GM12878 (cell line): ENCODE measurements at regions not wholly inside any gene's neighbourhood (a gene's known extent, or its start where the extent isn't known, plus 50 kb on each side); places are given as distances from the start of the nearest gene placed in this dataset.

Source experiments
- ATAC-seq: fragments of 200-7000 bp; cut with Tn5 transposase; 3 replicates; pipeline ENCODE4 v1.9.1; 2020; ENCODE audit warnings: mild to moderate bottlenecking, moderate library complexity
- BruUV-seq: library from RNA; stranded (reverse); fragments of 400-500 nt; replicated peaks from 2 replicates; lab custom pipeline; 2021; lab: Mats Ljungman, UMichigan
- CTCF ChIA-PET: fragments of 300-600 bp; sonication (Branson Sonifier 250); formaldehyde crosslinking; extraction: SDS; loops from one replicate; lab custom pipeline; 2021; ENCODE audit warnings: inconsistent platforms; lab: Yijun Ruan, JAX
- POLR2A ChIA-PET: fragments of 350-600 bp; formaldehyde crosslinking; extraction: SDS; loops from one replicate; lab custom pipeline; 2021; ENCODE audit warnings: inconsistent platforms; lab: Charles Lee
- RAD21 ChIA-PET: fragments of 300-600 bp; sonication (Branson Sonifier 250); formaldehyde crosslinking; loops from one replicate; lab custom pipeline; 2023; ENCODE audit warnings: antibody characterized with exemption; ENCODE audit not compliant: unreplicated experiment; lab: Charles Lee
- SMC1A ChIA-PET: fragments of 300-600 bp; sonication (Branson Sonifier 250); formaldehyde crosslinking; loops from one replicate; lab custom pipeline; 2023; ENCODE audit not compliant: unreplicated experiment, uncharacterized antibody; lab: Charles Lee
- DNase-seq: peaks from one replicate; pipeline ENCODE4 v3.0.0-alpha.2; 2011; ENCODE audit warnings: low read depth, low spot score
- FAIRE-seq: peaks from 3 replicates; lab custom pipeline; 2011; peaks lifted over from hg19 to GRCh38; lab: Jason Lieb, UNC
- H2AFZ ChIP-seq: 2 replicates; pipeline ENCODE4 v1.6.0; 2011; ENCODE audit warnings: low read depth, low read length, control low read depth; ENCODE audit not compliant: control insufficient read depth
- H3K27ac ChIP-seq: 2 replicates; pipeline ENCODE4 v1.5.1; 2011; ENCODE audit warnings: control low read depth; ENCODE audit not compliant: control insufficient read depth, insufficient read depth
- H3K27me3 ChIP-seq, 2 experiments: replicated peaks in 1 of 2; 2 replicates each; pipeline versions ENCODE4 v1.6.0 to v1.6.1; 2011; ENCODE audit warnings: low read length in 1 of 2; ENCODE audit not compliant: control insufficient read depth in 2 of 2, insufficient read depth in 2 of 2
- H3K36me3 ChIP-seq, 2 experiments: 2 replicates each; pipeline ENCODE4 v1.5.1; 2011; ENCODE audit warnings: low read length in 1 of 2; ENCODE audit not compliant: control insufficient read depth in 2 of 2, insufficient read depth in 2 of 2
- H3K4me1 ChIP-seq: 2 replicates; pipeline ENCODE4 v1.6.1; 2011; ENCODE audit warnings: mild to moderate bottlenecking, low read length, moderate library complexity, mixed read lengths; ENCODE audit not compliant: control insufficient read depth, insufficient read depth
- H3K4me2 ChIP-seq: 2 replicates; pipeline ENCODE4 v1.6.0; 2011; ENCODE audit warnings: control low read depth; ENCODE audit not compliant: control insufficient read depth, insufficient read depth
- H3K4me3 ChIP-seq: fragments of 200-600 bp; sonication (generic); 2 replicates; pipeline ENCODE4 v1.5.1; 2016
- H3K79me2 ChIP-seq: 2 replicates; pipeline ENCODE4 v1.6.0; 2011; ENCODE audit warnings: low read length; ENCODE audit not compliant: control insufficient read depth, insufficient read depth
- H3K9ac ChIP-seq: 2 replicates; pipeline ENCODE4 v1.8.0; 2011; ENCODE audit warnings: low read length, control low read depth, mixed read lengths; ENCODE audit not compliant: control insufficient read depth, insufficient read depth
- H3K9me3 ChIP-seq: replicated peaks from 3 replicates; pipeline ENCODE4 v1.5.1; 2011; ENCODE audit warnings: mild to moderate bottlenecking, low read length; ENCODE audit not compliant: control insufficient read depth, insufficient read depth
- H4K20me1 ChIP-seq: 2 replicates; pipeline ENCODE4 v1.6.0; 2011; ENCODE audit not compliant: control insufficient read depth, insufficient read depth
- BHLHE40 ChIP-seq, 2 experiments: fragments of 450-650 bp in 1 of 2; IDR thresholded peaks; 2 replicates each; pipeline ENCODE4 v1.6.1; 2011 to 2017; ENCODE audit warnings: low read depth in 2 of 2, borderline replicate concordance in 1 of 2, improper control_type of control experiment in 1 of 2, low read length in 1 of 2, mild to moderate bottlenecking in 1 of 2
- CHD4 ChIP-seq: fragments of 200-600 bp; sonication (generic); IDR thresholded peaks from 2 replicates; pipeline ENCODE4 v1.6.1; 2016; ENCODE audit warnings: mild to moderate bottlenecking
- CREM ChIP-seq: IDR thresholded peaks from 2 replicates; pipeline ENCODE4 v1.6.1; 2014; ENCODE audit warnings: antibody characterized with exemption, low read depth
- GABPA ChIP-seq: IDR thresholded peaks from 2 replicates; pipeline ENCODE4 v1.6.1; 2014; ENCODE audit warnings: antibody characterized with exemption, low read depth, mild to moderate bottlenecking, inconsistent platforms
- RB1 ChIP-seq: fragments of 450-650 bp; formaldehyde crosslinking; IDR thresholded peaks from 2 replicates; pipeline ENCODE4 v1.6.1; 2017; ENCODE audit warnings: mild to moderate bottlenecking, borderline replicate concordance
- RUNX3 ChIP-seq: IDR thresholded peaks from 2 replicates; pipeline ENCODE4 v1.6.1; 2012; ENCODE audit warnings: low read length, inconsistent platforms
- SMARCA5 ChIP-seq: fragments of 450-650 bp; IDR thresholded peaks from 2 replicates; pipeline ENCODE4 v1.6.1; 2017; ENCODE audit warnings: mild to moderate bottlenecking
- SRF ChIP-seq, 2 experiments: IDR thresholded peaks; 2 replicates each; pipeline ENCODE4 v1.6.1; 2011; ENCODE audit warnings: low read depth in 2 of 2, low read length in 2 of 2, mild to moderate bottlenecking in 1 of 2, moderate library complexity in 1 of 2
- ZNF207 ChIP-seq: fragments of 450-650 bp; IDR thresholded peaks from 2 replicates; pipeline ENCODE4 v1.6.1; 2014; ENCODE audit warnings: antibody characterized with exemption, mild to moderate bottlenecking, borderline replicate concordance
- ZZZ3 ChIP-seq: IDR thresholded peaks from 2 replicates; pipeline ENCODE4 v1.6.1; 2011; ENCODE audit warnings: low read depth; ENCODE audit not compliant: control insufficient read depth, insufficient read length
- WGBS: methylation state at CpG from one replicate; pipeline ENCODE4 v1.1.6; 2016; ENCODE audit warnings: low lambda C conversion rate; ENCODE audit not compliant: insufficient replicate concordance, insufficient coverage; ENCODE audit errors: missing lambda C conversion rate; 5-methylcytosine and 5-hydroxymethylcytosine counted together
- in situ Hi-C: fragments of 300-500 bp; cut with MboI; formaldehyde crosslinking; loops from 9 replicates; pipeline ENCODE4 v1.14.3; 2018; ENCODE audit warnings: mixed read lengths
- intact Hi-C: fragments of 100-400 bp; cut with micrococcal nuclease; formaldehyde crosslinking; loops from one replicate; pipeline ENCODE4 v1.14.2; 2022; ENCODE audit not compliant: unreplicated experiment
- TF ChIP-seq, protein P1 (sequence below): IDR thresholded peaks from 2 replicates; pipeline ENCODE4 v1.6.1; 2012; ENCODE audit warnings: low read depth, low read length, improper control_type of control experiment
- TF ChIP-seq, protein P2 (sequence below): fragments of 450-650 bp; formaldehyde crosslinking; IDR thresholded peaks from 2 replicates; pipeline ENCODE4 v1.5.0; 2022; ENCODE audit warnings: mild to moderate bottlenecking, missing genetic modification characterization
- TF ChIP-seq, protein P3 (sequence below): IDR thresholded peaks from 2 replicates; pipeline ENCODE4 v1.6.1; 2012; ENCODE audit warnings: low read depth, low read length, improper control_type of control experiment
- TF ChIP-seq, protein P4 (sequence below): fragments of 150-350 bp; IDR thresholded peaks from 2 replicates; pipeline ENCODE4 v1.6.1; 2016; ENCODE audit warnings: low read depth, low read length

DNA sequence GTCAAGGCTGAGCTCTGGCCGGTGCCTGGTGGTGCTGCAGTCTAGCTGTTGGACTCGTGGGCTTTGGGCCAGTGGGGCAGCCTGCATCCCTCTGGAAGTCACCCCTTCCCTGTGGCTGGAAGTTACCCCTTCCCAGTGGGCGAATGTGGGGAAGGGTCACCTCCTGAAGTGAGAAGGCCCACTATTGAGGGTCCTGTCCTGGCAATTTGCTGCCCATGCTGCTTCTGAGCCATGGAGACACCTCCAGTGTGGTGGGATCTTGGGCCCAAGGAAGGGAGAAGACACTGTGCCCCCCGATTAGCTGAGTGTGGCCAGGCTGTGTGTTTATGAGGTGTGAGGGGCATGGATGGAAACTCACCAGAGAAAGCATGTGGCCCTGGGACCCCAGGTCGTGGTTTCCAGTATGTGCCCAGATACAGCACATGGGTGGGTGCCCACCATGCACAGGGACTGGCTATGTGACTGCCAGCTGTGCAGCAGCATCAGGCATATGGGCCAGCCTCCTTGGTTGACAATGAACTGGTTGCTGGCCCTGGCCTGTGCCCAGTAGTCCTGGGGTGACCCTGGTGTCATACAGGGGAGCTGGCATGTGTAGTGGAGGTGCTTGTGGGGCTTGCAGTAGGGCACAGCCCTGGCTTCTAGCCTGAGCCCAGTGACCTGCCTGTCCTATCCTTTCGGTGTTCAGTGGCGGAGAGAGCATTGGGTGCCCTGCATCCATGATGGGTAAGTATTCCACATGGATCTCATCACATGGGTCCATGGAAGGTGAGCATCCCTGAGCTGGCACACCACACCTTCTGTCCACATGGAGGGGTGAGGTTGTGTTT lies 221.2 kb downstream of the SNRPN start (continued):
- TF ChIP-seq, protein P1, sequence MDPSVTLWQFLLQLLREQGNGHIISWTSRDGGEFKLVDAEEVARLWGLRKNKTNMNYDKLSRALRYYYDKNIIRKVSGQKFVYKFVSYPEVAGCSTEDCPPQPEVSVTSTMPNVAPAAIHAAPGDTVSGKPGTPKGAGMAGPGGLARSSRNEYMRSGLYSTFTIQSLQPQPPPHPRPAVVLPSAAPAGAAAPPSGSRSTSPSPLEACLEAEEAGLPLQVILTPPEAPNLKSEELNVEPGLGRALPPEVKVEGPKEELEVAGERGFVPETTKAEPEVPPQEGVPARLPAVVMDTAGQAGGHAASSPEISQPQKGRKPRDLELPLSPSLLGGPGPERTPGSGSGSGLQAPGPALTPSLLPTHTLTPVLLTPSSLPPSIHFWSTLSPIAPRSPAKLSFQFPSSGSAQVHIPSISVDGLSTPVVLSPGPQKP, result no peak
- TF ChIP-seq, protein P2, sequence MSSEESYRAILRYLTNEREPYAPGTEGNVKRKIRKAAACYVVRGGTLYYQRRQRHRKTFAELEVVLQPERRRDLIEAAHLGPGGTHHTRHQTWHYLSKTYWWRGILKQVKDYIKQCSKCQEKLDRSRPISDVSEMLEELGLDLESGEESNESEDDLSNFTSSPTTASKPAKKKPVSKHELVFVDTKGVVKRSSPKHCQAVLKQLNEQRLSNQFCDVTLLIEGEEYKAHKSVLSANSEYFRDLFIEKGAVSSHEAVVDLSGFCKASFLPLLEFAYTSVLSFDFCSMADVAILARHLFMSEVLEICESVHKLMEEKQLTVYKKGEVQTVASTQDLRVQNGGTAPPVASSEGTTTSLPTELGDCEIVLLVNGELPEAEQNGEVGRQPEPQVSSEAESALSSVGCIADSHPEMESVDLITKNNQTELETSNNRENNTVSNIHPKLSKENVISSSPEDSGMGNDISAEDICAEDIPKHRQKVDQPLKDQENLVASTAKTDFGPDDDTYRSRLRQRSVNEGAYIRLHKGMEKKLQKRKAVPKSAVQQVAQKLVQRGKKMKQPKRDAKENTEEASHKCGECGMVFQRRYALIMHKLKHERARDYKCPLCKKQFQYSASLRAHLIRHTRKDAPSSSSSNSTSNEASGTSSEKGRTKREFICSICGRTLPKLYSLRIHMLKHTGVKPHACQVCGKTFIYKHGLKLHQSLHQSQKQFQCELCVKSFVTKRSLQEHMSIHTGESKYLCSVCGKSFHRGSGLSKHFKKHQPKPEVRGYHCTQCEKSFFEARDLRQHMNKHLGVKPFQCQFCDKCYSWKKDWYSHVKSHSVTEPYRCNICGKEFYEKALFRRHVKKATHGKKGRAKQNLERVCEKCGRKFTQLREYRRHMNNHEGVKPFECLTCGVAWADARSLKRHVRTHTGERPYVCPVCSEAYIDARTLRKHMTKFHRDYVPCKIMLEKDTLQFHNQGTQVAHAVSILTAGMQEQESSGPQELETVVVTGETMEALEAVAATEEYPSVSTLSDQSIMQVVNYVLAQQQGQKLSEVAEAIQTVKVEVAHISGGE, result no peak
- TF ChIP-seq SMARCA5 (no peak), RB1 (no peak)
- TF ChIP-seq, all 136 proteins: peak for 0

DNA sequence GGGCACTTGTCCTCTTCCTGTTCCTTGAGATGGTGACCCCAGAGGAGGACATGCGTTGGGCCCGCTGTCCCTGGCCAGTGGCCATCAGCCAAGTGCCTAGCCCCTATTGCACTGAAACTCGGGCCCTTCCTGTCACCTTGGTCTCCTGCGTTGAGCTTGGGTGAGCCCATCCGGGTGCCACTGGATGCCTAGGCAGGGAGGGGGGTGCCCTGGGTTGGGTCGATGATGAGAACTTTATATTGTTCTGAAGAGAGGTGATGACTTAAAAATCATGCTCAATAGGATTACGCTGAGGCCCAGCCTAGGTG lies 221.8 kb downstream of the SNRPN start:
- Histone ChIP-seq H3K79me2 (no peaks in the 10 kb centered on the region), H3K4me2 (no peak overlapping the region), H3K4me3 (no peak overlapping the region), H3K9me3 (no peaks in the 10 kb centered on the region; the same call in 2 of the 3 replicates), H3K4me1 (no peaks in the 10 kb centered on the region), H3K36me3 (no peaks in the 10 kb centered on the region), H3K9ac (no peak overlapping the region), H3K27me3 (no peaks in the 10 kb centered on the region), H4K20me1 (no peaks in the 10 kb centered on the region), H3K27ac (no peak overlapping the region), H2AFZ (no peak overlapping the region)
- DNase-seq (no peak), FAIRE-seq (no peak), ATAC-seq (no peak)
- intact Hi-C loops, result no loop called here
- CTCF ChIA-PET, result no interaction called here
- WGBS, result 18% methylated on average over 7 of the region's 7 CpGs
- in situ Hi-C loops, result loop anchor here (25.0 kb wide), 1 partner anchor 561 kb away; no protein-coding TSS in a partner anchor
- no TSS peak for BruUV-seq
- SMC1A ChIA-PET, result no interaction called here
- RAD21 ChIA-PET, result no interaction called here
- POLR2A ChIA-PET, result no interaction called here
- TF ChIP-seq, protein P3, sequence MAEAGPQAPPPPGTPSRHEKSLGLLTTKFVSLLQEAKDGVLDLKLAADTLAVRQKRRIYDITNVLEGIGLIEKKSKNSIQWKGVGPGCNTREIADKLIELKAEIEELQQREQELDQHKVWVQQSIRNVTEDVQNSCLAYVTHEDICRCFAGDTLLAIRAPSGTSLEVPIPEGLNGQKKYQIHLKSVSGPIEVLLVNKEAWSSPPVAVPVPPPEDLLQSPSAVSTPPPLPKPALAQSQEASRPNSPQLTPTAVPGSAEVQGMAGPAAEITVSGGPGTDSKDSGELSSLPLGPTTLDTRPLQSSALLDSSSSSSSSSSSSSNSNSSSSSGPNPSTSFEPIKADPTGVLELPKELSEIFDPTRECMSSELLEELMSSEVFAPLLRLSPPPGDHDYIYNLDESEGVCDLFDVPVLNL, result no peak
- TF ChIP-seq, protein P4, sequence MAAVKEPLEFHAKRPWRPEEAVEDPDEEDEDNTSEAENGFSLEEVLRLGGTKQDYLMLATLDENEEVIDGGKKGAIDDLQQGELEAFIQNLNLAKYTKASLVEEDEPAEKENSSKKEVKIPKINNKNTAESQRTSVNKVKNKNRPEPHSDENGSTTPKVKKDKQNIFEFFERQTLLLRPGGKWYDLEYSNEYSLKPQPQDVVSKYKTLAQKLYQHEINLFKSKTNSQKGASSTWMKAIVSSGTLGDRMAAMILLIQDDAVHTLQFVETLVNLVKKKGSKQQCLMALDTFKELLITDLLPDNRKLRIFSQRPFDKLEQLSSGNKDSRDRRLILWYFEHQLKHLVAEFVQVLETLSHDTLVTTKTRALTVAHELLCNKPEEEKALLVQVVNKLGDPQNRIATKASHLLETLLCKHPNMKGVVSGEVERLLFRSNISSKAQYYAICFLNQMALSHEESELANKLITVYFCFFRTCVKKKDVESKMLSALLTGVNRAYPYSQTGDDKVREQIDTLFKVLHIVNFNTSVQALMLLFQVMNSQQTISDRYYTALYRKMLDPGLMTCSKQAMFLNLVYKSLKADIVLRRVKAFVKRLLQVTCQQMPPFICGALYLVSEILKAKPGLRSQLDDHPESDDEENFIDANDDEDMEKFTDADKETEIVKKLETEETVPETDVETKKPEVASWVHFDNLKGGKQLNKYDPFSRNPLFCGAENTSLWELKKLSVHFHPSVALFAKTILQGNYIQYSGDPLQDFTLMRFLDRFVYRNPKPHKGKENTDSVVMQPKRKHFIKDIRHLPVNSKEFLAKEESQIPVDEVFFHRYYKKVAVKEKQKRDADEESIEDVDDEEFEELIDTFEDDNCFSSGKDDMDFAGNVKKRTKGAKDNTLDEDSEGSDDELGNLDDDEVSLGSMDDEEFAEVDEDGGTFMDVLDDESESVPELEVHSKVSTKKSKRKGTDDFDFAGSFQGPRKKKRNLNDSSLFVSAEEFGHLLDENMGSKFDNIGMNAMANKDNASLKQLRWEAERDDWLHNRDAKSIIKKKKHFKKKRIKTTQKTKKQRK, result no peak
- no peak for TF ChIP-seq RUNX3
- TF ChIP-seq SMARCA5, result no peak
- TF ChIP-seq CREM, result no peak
- TF ChIP-seq ZZZ3, result no peak
- TF ChIP-seq ZNF207, result no peak
- no peak for TF ChIP-seq SRF (IDR thresholded peaks at IDR 0.05; ENCODE audit: low read depth in 2 of 2, low read length in 2 of 2)
- no peak for TF ChIP-seq GABPA
- TF ChIP-seq CHD4, result no peak
- TF ChIP-seq BHLHE40 (IDR thresholded peaks at IDR 0.05; ENCODE audit: borderline replicate concordance in 1 of 2, low read depth in 2 of 2, low read length in 1 of 2), result no peak
